Loucy (cell line): ENCODE measurements at regions not wholly inside any gene's neighbourhood (a gene's known extent, or its start where the extent isn't known, plus 50 kb on each side); places are given as distances from the start of the nearest gene placed in this dataset.
"Not testable (repeated sequence)": the region's sequence is repeated elsewhere in the genome, so short reads cannot be mapped to it uniquely, and the experiment has no call there.

Source experiments
- CTCF ChIP-seq: fragments of 200-600 bp; sonication (generic); conservative IDR thresholded peaks from 2 replicates; pipeline ENCODE4 v1.5.1; 2014; ENCODE audit warnings: mild to moderate bottlenecking, antibody characterized with exemption, low read length
- EZH2phosphoT487 ChIP-seq: fragments of 200-600 bp; IDR thresholded peaks from 2 replicates; pipeline ENCODE4 v1.6.1; 2018; ENCODE audit warnings: antibody characterized with exemption, mild to moderate bottlenecking, moderate library complexity, borderline replicate concordance

GRCh38 chr1:149237515-149237914, 134.2 kb upstream of the NBPF9 start:
- not testable (repeated sequence) for TF ChIP-seq CTCF, EZH2phosphoT487
